Activated B cell treated with CpG ODN at 0.5 μM for 24 hours (primary cell): ENCODE measurements at regions not wholly inside any gene's neighbourhood (a gene's known extent, or its start where the extent isn't known, plus 50 kb on each side); places are given as distances from the start of the nearest gene placed in this dataset.

Experiments
- ATAC-seq: fragments of 200-7000 bp; cut with Tn5 transposase; one replicate; pipeline ENCODE4 v1.10.0; 2021; ENCODE audit warnings: low read depth, mild to moderate bottlenecking, moderate library complexity
- CTCF ChIA-PET: fragments of 350-600 bp; sonication (Branson Sonifier 250); formaldehyde crosslinking; loops from one replicate; lab custom pipeline; 2021; ENCODE audit warnings: antibody characterized with exemption; lab: Charles Lee
- POLR2A ChIA-PET: fragments of 350-600 bp; sonication (Branson Sonifier 250); formaldehyde crosslinking; loops from one replicate; lab custom pipeline; 2021; ENCODE audit warnings: antibody characterized with exemption; lab: Charles Lee
- DNase-seq: peaks from one replicate; pipeline ENCODE4 v3.0.0; 2022
- H3K27ac Mint-ChIP-seq: one replicate; pipeline ENCODE4 v1.8.0; 2020; ENCODE audit warnings: mixed read lengths
- H3K27me3 Mint-ChIP-seq: one replicate; pipeline ENCODE4 v1.8.0; 2021; ENCODE audit warnings: mixed read lengths
- H3K36me3 Mint-ChIP-seq: one replicate; pipeline ENCODE4 v1.8.0; 2021; ENCODE audit warnings: low read depth, mixed read lengths
- H3K4me1 Mint-ChIP-seq: one replicate; pipeline ENCODE4 v1.8.0; 2021; ENCODE audit warnings: mixed read lengths
- H3K4me3 Mint-ChIP-seq: one replicate; pipeline ENCODE4 v1.8.0; 2020; ENCODE audit warnings: mild to moderate bottlenecking, mixed read lengths
- H3K9me3 Mint-ChIP-seq: one replicate; pipeline ENCODE4 v1.8.0; 2020; ENCODE audit warnings: mixed read lengths
- CTCF ChIP-seq: fragments of 200-600 bp; IDR thresholded peaks from one replicate; pipeline ENCODE4 v1.8.0; 2022; ENCODE audit warnings: antibody characterized with exemption, mild to moderate bottlenecking
- intact Hi-C: fragments of 100-400 bp; cut with micrococcal nuclease; formaldehyde crosslinking; loops from one replicate; pipeline ENCODE4 v1.15.1; 2024

- DNase-seq (no peak), ATAC-seq (no peak)
- H3K27ac Mint-ChIP-seq: no peak overlapping the region
- no peaks in the 10 kb centered on the region for H3K9me3 Mint-ChIP-seq
- H3K4me1 Mint-ChIP-seq: no peaks in the 10 kb centered on the region
- ChIA-PET POLR2A (no interaction called here), CTCF (no interaction called here)
- H3K36me3 Mint-ChIP-seq: no peaks in the 10 kb centered on the region
- TF ChIP-seq CTCF: no peak
- no peaks in the 10 kb centered on the region for H3K27me3 Mint-ChIP-seq
- no peak overlapping the region for H3K4me3 Mint-ChIP-seq
- intact Hi-C loops: no loop called here
These were observed 117.9 kb downstream of the PDHA2 start for GRCh38 chr4:95957759-95958158.

GRCh38 chr4:95959182-95959581 is 119.3 kb downstream of the PDHA2 start:
- CTCF ChIA-PET: no interaction called here
- intact Hi-C loops: no loop called here
- no peak overlapping the region for H3K4me3 Mint-ChIP-seq
- POLR2A ChIA-PET: no interaction called here
- ATAC-seq: no peak
- no peaks in the 10 kb centered on the region for H3K36me3 Mint-ChIP-seq
- no peaks in the 10 kb centered on the region for H3K9me3 Mint-ChIP-seq
- no peak for DNase-seq
- H3K27me3 Mint-ChIP-seq: no peaks in the 10 kb centered on the region
- no peaks in the 10 kb centered on the region for H3K4me1 Mint-ChIP-seq
- TF ChIP-seq CTCF: no peak
- H3K27ac Mint-ChIP-seq: no peak overlapping the region

GRCh38 chr4:95959633-95960032 is 119.7 kb downstream of the PDHA2 start:
- POLR2A ChIA-PET: no interaction called here
- H3K4me1 Mint-ChIP-seq: no peaks in the 10 kb centered on the region
- DNase-seq (no peak), ATAC-seq (no peak)
- CTCF ChIA-PET: no interaction called here
- no peak overlapping the region for H3K27ac Mint-ChIP-seq
- H3K36me3 Mint-ChIP-seq: no peaks in the 10 kb centered on the region
- H3K9me3 Mint-ChIP-seq: no peaks in the 10 kb centered on the region
- intact Hi-C loops: no loop called here
- no peak overlapping the region for H3K4me3 Mint-ChIP-seq
- no peak for TF ChIP-seq CTCF
- H3K27me3 Mint-ChIP-seq: no peaks in the 10 kb centered on the region

DNA sequence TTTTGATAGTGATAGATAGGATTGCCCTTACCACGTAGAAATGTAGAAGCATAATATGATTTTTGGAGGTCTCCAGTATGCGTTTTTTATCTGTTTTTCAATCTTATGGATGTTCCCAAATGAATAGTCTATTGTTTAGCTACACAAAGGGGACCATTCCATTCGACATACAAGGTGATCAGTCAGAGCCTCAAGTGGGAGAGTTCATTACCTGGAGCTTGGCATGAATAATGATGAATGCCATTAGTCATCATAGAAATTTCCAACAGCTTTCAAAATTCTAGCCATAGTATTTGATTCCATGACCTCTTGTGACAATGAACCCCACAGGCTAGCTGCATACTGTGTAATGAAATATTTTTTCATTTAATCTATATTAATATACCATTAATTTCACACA is 123.6 kb downstream of the PDHA2 start:
- intact Hi-C loops: no loop called here
- no peak for ATAC-seq
- ChIA-PET CTCF (no interaction called here), POLR2A (no interaction called here)
- Mint-ChIP-seq H3K36me3 (no peaks in the 10 kb centered on the region), H3K4me1 (no peaks in the 10 kb centered on the region), H3K27ac (no peak overlapping the region), H3K27me3 (no peaks in the 10 kb centered on the region), H3K9me3 (no peaks in the 10 kb centered on the region), H3K4me3 (no peak overlapping the region)
- TF ChIP-seq CTCF: no peak
- no peak for DNase-seq

- no peaks in the 10 kb centered on the region for H3K27me3 Mint-ChIP-seq
- POLR2A ChIA-PET: no interaction called here
- no peak overlapping the region for H3K27ac Mint-ChIP-seq
- no peak for TF ChIP-seq CTCF
- DNase-seq (no peak), ATAC-seq (no peak)
- CTCF ChIA-PET: no interaction called here
- H3K4me3 Mint-ChIP-seq: no peak overlapping the region
- intact Hi-C loops: no loop called here
- no peaks in the 10 kb centered on the region for H3K4me1 Mint-ChIP-seq
- H3K36me3 Mint-ChIP-seq: no peaks in the 10 kb centered on the region
- peaks cover 9% of the 10 kb centered on the region for H3K9me3 Mint-ChIP-seq
These were observed 140.3 kb downstream of the PDHA2 start for GRCh38 chr4:95979961-95980876.
